Naive B cell (primary cell): ENCODE measurements at regions not wholly inside any gene's neighbourhood (a gene's known extent, or its start where the extent isn't known, plus 50 kb on each side); places are given as distances from the start of the nearest gene placed in this dataset.

Experiments used
- ATAC-seq, 2 donors: fragments of 150-1000 bp; cut with Tn5 transposase; 2 replicates each; pipeline ENCODE4 v1.10.0; 2021; ENCODE audit warnings: low read depth in 2 of 2, mild to moderate bottlenecking in 2 of 2, moderate library complexity in 2 of 2
- DNase-seq: peaks from one replicate; pipeline ENCODE4 v3.0.0; 2022
- H3K27ac Mint-ChIP-seq, 6 donors: one replicate each; pipeline ENCODE4 v1.8.0; 2020 to 2022; ENCODE audit warnings: mild to moderate bottlenecking in 6 of 6, mixed read lengths in 6 of 6, moderate library complexity in 5 of 6, inconsistent platforms in 2 of 6
- H3K27me3 Mint-ChIP-seq, 3 donors: one replicate each; pipeline ENCODE4 v1.8.0; 2021 to 2022; ENCODE audit warnings: mixed read lengths in 3 of 3, mild to moderate bottlenecking in 1 of 3
- H3K36me3 Mint-ChIP-seq, 2 donors: one replicate each; pipeline ENCODE4 v1.8.0; 2020 to 2022; ENCODE audit warnings: mixed read lengths in 2 of 2, inconsistent platforms in 1 of 2, mild to moderate bottlenecking in 1 of 2
- H3K4me1 Mint-ChIP-seq, 3 donors: one replicate each; pipeline ENCODE4 v1.8.0; 2020 to 2022; ENCODE audit warnings: mixed read lengths in 3 of 3, inconsistent platforms in 1 of 3, mild to moderate bottlenecking in 1 of 3, moderate library complexity in 1 of 3
- H3K4me3 Mint-ChIP-seq, 8 donors: one replicate each; pipeline ENCODE4 v1.8.0; 2020 to 2022; ENCODE audit warnings: mild to moderate bottlenecking in 8 of 8, mixed read lengths in 8 of 8, moderate library complexity in 8 of 8, inconsistent platforms in 2 of 8
- H3K9me3 Mint-ChIP-seq, 7 donors: one replicate each; pipeline ENCODE4 v1.8.0; 2020 to 2022; ENCODE audit warnings: mixed read lengths in 7 of 7, mild to moderate bottlenecking in 5 of 7, inconsistent platforms in 2 of 7, moderate library complexity in 1 of 7

DNA sequence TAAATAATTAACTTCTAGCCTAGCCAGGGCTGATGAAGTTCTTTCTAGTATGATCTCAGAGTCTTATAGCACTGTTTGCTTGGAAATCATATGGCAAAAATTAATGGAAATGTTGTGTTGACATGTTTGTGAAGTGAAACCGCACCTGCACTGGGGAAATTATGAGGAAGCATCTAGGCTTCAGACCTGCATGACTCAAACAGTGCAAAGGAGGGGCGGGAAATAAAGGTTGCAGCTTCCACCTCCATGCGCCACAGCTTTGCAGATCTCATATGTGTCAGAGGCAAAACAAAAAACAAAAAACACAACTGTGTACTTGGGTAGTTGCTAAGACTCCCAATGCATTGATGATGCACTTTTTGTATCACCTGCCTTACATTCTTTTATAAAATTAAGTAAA, 1080.6 kb downstream of the PLA2G4A start:
- ATAC-seq (no peak), DNase-seq (no peak)
- H3K4me3 Mint-ChIP-seq: no peak overlapping the region
- H3K9me3 Mint-ChIP-seq: peaks cover 0 to 4% (median 2%) of the 10 kb centered on the region in 7 donors
- H3K27me3 Mint-ChIP-seq: no peaks in the 10 kb centered on the region
- no peak overlapping the region for H3K27ac Mint-ChIP-seq
- no peaks in the 10 kb centered on the region for H3K36me3 Mint-ChIP-seq
- no peaks in the 10 kb centered on the region for H3K4me1 Mint-ChIP-seq

DNA sequence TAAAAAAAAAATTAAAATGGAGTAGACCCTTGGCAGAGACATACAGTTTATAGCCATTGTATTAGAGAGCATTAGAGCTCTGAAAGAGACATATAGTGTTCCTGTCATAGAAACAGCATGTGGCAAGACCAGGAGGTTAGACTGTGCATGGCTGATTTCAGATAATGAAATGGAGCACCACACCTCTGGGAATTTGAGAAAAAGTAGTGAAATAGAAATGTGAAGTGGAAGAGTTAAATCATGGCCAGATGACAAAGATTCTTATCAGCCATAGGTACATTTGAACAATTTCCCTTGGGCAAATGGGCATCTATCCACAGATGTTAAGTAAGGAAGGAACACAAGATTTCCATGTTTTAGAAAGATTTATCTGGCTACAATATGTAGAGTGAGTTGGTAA, 1083.1 kb downstream of the PLA2G4A start:
- Mint-ChIP-seq H3K36me3 (no peaks in the 10 kb centered on the region), H3K27ac (no peak overlapping the region), H3K4me3 (no peak overlapping the region), H3K9me3 (peaks cover 0 to 8% (median 0%) of the 10 kb centered on the region in 7 donors), H3K27me3 (no peaks in the 10 kb centered on the region), H3K4me1 (no peaks in the 10 kb centered on the region)
- ATAC-seq (no peak), DNase-seq (no peak)

DNA sequence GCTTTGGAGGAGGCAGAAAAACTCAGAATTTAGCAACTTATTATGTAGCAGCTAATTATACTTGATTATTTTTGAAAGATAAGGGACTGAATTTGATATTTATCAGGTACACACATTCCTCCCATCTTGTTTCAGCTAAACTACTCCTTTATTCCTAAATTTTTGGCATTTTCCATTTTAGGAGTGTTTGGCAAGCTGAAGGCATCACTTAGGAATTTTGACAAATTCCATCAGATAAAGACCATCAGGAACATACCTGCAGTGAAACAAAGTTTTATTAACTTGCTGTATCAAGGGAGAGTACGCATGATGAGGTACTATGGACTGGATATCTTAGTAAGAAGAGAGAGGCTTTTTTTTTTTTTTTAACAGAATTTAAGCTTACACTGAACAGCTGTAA, 1092.2 kb downstream of the PLA2G4A start:
- H3K4me3 Mint-ChIP-seq: no peak overlapping the region
- no peaks in the 10 kb centered on the region for H3K4me1 Mint-ChIP-seq
- H3K36me3 Mint-ChIP-seq: no peaks in the 10 kb centered on the region
- peaks cover 0 to 5% (median 0%) of the 10 kb centered on the region in 7 donors for H3K9me3 Mint-ChIP-seq
- DNase-seq (no peak), ATAC-seq (no peak)
- no peak overlapping the region for H3K27ac Mint-ChIP-seq
- H3K27me3 Mint-ChIP-seq: no peaks in the 10 kb centered on the region

DNA sequence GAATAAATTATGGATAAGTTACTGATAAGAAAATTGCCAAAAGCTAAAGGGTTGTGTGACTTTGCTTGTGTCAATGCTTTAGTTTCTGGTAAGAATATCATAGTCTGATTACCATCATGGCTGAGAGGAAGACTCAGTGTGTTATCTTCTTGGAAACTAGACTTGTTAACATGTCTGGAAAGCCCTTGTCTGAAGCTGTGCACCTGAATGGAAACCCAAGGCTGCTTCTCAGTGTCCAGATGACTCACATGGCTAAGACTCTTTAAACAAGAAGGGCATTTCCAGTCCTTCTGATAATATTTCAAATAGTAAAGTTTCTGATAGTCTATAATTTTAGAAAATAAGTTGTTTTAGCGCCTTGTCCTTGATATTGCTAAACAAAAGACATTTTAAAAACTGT, 1092.7 kb downstream of the PLA2G4A start:
- H3K4me1 Mint-ChIP-seq: no peaks in the 10 kb centered on the region
- no peaks in the 10 kb centered on the region for H3K27me3 Mint-ChIP-seq
- no peaks in the 10 kb centered on the region for H3K36me3 Mint-ChIP-seq
- ATAC-seq (no peak), DNase-seq (no peak)
- H3K27ac Mint-ChIP-seq: no peak overlapping the region
- peaks cover 0 to 5% (median 0%) of the 10 kb centered on the region in 7 donors for H3K9me3 Mint-ChIP-seq
- no peak overlapping the region for H3K4me3 Mint-ChIP-seq

DNA sequence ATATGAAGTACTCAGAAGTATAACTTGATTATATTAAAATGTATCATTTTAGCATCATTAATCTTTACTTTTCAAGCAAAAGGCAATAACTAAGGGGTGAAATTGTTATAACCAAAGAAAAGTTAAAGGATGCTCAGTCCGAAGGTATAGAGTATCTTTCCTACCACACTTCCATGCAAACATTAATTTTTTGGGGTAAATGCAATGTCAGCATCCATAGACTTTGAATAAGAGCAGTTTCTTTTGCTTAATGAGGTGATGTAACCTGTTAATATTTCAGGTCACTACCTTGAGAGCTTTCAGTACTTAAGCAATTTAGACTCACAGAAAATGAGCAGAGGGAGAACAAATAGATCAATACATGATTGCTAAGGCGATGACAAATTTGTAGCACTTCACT, 1093.5 kb downstream of the PLA2G4A start:
- Mint-ChIP-seq H3K36me3 (no peaks in the 10 kb centered on the region), H3K9me3 (peaks cover 0 to 2% (median 0%) of the 10 kb centered on the region in 7 donors)
- ATAC-seq: no peak

DNA sequence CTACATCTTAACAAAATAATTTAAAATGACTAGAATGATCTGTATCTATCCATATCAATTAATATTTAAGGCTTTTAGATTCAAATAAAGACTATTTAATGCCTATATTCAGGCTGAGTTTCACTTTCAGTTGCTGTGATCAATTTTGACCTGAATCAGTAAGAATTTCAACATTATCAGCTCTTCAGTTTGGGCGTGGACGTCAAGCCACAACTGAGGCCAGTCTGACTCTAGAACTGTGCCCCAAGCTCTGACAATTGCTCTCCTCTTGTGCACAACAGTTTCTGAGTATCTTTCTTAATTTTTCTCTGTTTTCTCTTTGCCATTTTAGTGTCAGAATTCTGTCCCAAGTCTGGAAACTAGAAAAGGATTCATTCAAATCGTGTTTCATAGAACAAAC, 1095.5 kb downstream of the PLA2G4A start:
- ATAC-seq (no peak), DNase-seq (no peak)
- no peak overlapping the region for H3K27ac Mint-ChIP-seq
- no peaks in the 10 kb centered on the region for H3K27me3 Mint-ChIP-seq
- H3K36me3 Mint-ChIP-seq: no peaks in the 10 kb centered on the region
- peaks cover 0 to 2% (median 0%) of the 10 kb centered on the region in 7 donors for H3K9me3 Mint-ChIP-seq
- H3K4me3 Mint-ChIP-seq: no peak overlapping the region
- H3K4me1 Mint-ChIP-seq: no peaks in the 10 kb centered on the region

More for the DNA sequence above, 1093.5 kb downstream of the PLA2G4A start:
- Mint-ChIP-seq H3K27me3 (no peaks in the 10 kb centered on the region), H3K27ac (no peak overlapping the region), H3K4me3 (no peak overlapping the region), H3K4me1 (no peaks in the 10 kb centered on the region)
- no peak for DNase-seq

DNA sequence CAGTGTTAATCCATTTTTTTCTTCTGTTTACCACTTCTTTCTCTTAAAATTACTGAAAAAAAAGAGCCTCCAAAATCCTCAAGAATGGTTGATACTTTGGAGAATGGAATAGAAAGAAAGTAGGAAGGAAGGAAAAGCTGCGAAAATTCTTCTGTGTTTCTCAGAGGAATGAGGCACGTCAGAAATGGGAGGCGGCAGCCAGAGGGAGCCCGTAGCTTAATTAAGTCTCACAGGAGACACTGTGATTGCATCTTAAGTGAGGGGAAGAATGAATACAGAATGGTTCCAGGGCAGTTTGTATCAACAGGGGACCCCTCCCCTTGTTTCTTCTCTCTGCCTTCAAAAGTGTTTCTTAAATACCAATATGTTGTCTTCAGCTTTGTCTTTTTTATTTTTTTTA, 1099.5 kb downstream of the PLA2G4A start:
- no peaks in the 10 kb centered on the region for H3K36me3 Mint-ChIP-seq
- no peak overlapping the region for H3K4me3 Mint-ChIP-seq
- H3K4me1 Mint-ChIP-seq: no peaks in the 10 kb centered on the region
- no peaks in the 10 kb centered on the region for H3K27me3 Mint-ChIP-seq
- H3K9me3 Mint-ChIP-seq: no peaks in the 10 kb centered on the region
- ATAC-seq: no peak
- no peak for DNase-seq
- H3K27ac Mint-ChIP-seq: no peak overlapping the region

DNA sequence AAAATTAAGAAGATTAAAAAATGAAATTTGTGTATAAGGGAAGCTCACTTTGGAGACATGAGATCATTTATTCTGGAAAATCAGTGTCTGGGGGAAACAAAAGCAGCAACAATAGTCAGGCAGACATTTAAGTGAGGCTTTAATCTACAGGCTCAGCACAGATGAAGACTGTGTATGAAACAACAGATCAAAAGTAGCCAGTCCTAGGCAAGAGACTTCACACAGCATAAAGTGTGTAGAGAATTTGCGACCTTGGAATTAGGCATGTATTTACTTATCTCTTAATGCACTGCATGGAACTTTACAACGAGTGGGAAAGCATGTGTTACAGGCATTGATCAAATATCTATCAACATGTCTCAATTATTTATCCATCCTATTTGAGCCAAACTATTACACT, 1099.9 kb downstream of the PLA2G4A start:
- Mint-ChIP-seq H3K36me3 (no peaks in the 10 kb centered on the region), H3K4me1 (no peaks in the 10 kb centered on the region), H3K4me3 (no peak overlapping the region), H3K9me3 (no peaks in the 10 kb centered on the region), H3K27ac (no peak overlapping the region), H3K27me3 (no peaks in the 10 kb centered on the region)
- no peak for DNase-seq
- ATAC-seq: no peak

DNA sequence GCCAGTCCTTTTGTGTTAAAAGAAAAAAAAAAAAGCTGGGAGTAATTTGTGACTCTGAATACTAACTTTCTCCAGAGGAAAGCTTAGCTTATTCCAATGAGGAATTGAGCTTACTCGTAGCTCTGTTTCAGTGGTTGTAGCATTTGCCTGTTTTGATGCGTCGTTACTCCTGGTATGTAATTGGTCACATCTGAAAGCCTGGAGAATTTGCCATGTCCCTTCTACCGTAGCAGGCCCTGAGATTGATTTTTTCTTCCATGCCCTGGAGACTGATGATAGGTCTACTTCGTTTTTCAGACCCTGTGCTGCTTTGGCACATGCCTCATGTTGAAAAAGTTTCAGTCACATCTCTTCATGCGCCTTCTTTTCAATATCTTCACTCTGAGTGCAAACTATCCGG, 1103.0 kb downstream of the PLA2G4A start:
- Mint-ChIP-seq H3K4me3 (no peak overlapping the region), H3K9me3 (peaks cover 0 to 3% (median 0%) of the 10 kb centered on the region in 7 donors), H3K36me3 (no peaks in the 10 kb centered on the region), H3K27me3 (no peaks in the 10 kb centered on the region), H3K4me1 (no peaks in the 10 kb centered on the region), H3K27ac (no peak overlapping the region)
- DNase-seq (no peak), ATAC-seq (no peak)

DNA sequence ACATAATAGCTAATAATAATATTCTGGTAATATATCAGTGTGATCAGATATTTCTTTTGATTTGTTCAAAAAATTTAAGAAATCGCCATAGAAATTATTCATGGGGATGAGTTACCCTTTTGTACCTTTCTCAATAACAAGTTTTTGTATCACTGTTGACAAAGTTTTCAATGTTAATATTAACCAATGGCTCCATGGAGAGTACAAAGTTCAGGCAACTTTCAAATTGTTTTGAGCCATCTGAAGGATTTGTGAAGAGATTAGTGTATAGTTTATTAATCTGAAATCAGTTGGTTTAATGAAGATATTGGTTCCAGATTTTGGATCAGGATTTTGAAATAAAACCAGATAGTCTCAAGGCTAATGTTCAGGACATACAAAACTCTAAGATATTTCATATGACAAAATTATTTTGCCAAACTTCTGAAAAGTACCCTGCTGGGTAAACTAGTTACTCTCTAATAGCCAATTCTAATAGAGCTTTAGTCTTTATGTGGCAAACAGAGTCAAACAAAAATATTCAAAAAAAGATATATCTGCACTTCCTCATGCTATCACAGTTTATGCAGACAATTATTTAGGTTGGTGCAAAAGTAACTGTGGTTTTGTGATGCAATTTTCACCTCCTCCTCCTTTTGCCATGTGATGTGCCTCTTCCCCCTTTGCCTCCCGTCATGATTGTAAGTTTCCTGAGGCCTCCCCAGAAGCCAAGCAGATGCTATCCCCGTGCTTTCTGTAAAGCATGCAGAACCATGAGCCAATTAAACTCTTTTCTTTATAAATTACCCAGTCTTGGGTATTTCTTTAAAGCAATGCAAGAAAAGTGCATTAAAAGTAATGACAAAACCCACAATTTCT, 1105.0 kb downstream of the PLA2G4A start:
- no peaks in the 10 kb centered on the region for H3K27me3 Mint-ChIP-seq
- no peak for DNase-seq
- ATAC-seq: no peak
- H3K36me3 Mint-ChIP-seq: no peaks in the 10 kb centered on the region
- H3K9me3 Mint-ChIP-seq: peaks cover 0 to 3% (median 0%) of the 10 kb centered on the region in 7 donors
- no peak overlapping the region for H3K27ac Mint-ChIP-seq
- H3K4me1 Mint-ChIP-seq: no peaks in the 10 kb centered on the region
- no peak overlapping the region for H3K4me3 Mint-ChIP-seq

DNA sequence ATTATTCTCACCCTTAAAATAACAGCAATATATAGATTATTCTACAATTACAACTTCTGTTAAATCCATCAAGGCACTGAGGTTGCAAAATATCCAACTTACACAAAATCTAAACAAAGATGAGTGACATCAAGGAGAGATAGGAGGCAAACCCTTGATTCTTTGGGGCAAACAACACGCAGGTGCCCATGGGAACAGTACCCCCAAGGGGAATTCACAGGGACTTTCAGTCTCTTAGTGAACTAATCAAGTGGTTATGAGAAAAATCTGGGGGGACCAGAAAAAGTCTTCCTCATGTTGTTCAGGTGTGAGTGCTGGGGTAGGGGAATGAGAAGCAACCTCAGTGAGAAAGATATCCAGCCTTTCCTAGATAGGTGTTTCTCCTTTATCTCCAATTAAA, 1107.9 kb downstream of the PLA2G4A start:
- DNase-seq (no peak), ATAC-seq (no peak)
- Mint-ChIP-seq H3K4me1 (no peaks in the 10 kb centered on the region), H3K36me3 (no peaks in the 10 kb centered on the region), H3K27me3 (no peaks in the 10 kb centered on the region), H3K4me3 (no peak overlapping the region), H3K9me3 (peaks cover 0 to 3% (median 0%) of the 10 kb centered on the region in 7 donors), H3K27ac (no peak overlapping the region)

DNA sequence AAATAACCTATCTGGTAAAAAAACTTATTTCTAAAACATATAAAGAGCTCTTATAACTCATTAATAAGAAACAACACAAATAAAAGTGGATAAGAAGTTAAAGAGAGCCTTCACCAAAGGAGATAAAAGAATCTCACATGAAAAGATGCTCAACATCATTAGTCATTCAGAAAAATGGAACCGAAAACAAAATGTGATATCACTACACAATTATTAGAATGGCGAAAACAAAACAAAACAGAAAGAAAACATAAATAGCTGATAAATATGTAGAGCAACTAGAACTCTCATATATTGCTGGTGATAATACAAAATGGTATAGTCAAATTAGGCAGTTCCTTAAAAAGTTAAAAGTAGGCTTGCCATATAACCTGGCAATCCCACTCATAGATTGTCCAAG, 1109.3 kb downstream of the PLA2G4A start:
- ATAC-seq (no peak), DNase-seq (no peak)
- Mint-ChIP-seq H3K27ac (no peak overlapping the region), H3K4me3 (no peak overlapping the region), H3K36me3 (no peaks in the 10 kb centered on the region), H3K27me3 (no peaks in the 10 kb centered on the region), H3K9me3 (peaks cover 0 to 13% (median 2%) of the 10 kb centered on the region in 7 donors), H3K4me1 (no peaks in the 10 kb centered on the region)

DNA sequence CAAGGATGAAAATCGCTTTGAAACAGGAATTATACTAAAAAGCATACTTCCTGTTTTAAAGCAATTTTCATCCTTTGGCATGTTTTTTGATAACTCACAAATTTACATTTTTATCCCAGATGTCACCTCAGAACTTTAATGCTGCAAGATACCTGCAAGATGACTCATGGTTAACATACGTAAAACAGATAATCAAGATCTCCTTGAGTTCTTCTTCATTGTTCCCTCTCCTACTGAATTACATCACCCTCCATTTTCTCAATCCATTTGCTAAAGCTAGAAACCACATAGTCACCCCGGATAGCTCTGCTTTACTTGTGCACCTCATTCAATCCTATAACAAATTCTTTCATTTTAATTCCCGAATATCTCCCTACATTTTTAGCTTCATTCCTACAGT, 1114.2 kb downstream of the PLA2G4A start:
- ATAC-seq (no peak), DNase-seq (no peak)
- peaks cover 8 to 21% (median 13%) of the 10 kb centered on the region in 7 donors for H3K9me3 Mint-ChIP-seq
- no peak overlapping the region for H3K27ac Mint-ChIP-seq
- no peaks in the 10 kb centered on the region for H3K27me3 Mint-ChIP-seq
- H3K36me3 Mint-ChIP-seq: no peaks in the 10 kb centered on the region
- H3K4me1 Mint-ChIP-seq: no peaks in the 10 kb centered on the region
- H3K4me3 Mint-ChIP-seq: peak overlapping the region in 1 of 8 donors; percentile 24

DNA sequence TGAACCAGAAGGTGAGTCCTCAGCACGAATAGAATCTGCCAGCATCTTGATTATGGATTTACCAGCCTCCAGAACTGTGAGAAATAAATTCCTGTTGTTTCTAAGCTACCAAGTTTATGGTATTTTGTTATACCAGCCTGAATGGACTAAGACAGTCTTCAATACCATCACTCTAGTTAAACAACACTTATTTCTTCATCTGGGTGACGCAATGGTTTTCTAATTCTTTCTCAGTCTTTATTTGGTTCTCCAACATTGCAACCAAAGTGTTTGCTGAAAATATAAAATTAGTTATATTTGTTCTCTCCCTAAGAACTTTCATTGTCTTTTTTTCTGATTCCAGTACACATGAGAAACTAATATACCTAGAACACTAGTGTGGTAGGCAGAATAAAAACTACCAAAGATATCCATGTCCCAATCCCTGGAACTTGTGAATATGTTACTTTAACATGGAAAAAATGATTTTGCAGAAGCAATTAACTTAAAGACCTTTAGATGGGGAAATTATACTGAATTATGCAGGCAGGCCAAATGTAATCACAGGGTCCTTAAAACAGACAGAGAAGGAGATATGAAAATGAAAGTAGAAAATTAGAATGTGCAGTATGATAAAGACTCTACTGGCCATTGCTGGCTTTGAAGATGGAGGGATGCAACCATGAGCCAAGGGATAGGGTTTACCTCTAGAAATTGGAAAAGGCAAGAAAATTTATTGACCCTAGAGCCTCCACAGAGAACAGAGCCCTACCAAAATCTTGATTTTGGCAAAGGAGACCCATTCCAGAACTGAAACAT, 1115.1 kb downstream of the PLA2G4A start:
- H3K27ac Mint-ChIP-seq: no peak overlapping the region
- H3K9me3 Mint-ChIP-seq: peaks cover 13 to 24% (median 15%) of the 10 kb centered on the region in 7 donors
- no peaks in the 10 kb centered on the region for H3K27me3 Mint-ChIP-seq
- no peaks in the 10 kb centered on the region for H3K4me1 Mint-ChIP-seq
- H3K4me3 Mint-ChIP-seq: no peak overlapping the region
- DNase-seq: no peak
- H3K36me3 Mint-ChIP-seq: no peaks in the 10 kb centered on the region
- ATAC-seq: no peak
